OCI-LY7 (cell line): ENCODE measurements at regions not wholly inside any gene's neighbourhood (a gene's known extent, or its start where the extent isn't known, plus 50 kb on each side); places are given as distances from the start of the nearest gene placed in this dataset.

Experiments used
- BruUV-seq: library from RNA; stranded (reverse); fragments of 400-500 nt; replicated peaks from 2 replicates; lab custom pipeline; 2021; lab: Mats Ljungman, UMichigan
- CTCF ChIA-PET: fragments of 300-600 bp; sonication (Branson Sonifier 250); formaldehyde crosslinking; loops from one replicate; lab custom pipeline; 2022; ENCODE audit warnings: antibody characterized with exemption; ENCODE audit not compliant: unreplicated experiment; lab: Charles Lee
- POLR2A ChIA-PET: fragments of 300-600 bp; sonication (Branson Sonifier 250); formaldehyde crosslinking; loops from one replicate; lab custom pipeline; 2022; ENCODE audit warnings: antibody characterized with exemption; lab: Charles Lee
- DNase-seq: peaks from one replicate; pipeline ENCODE4 v3.0.0-alpha.2; 2015; ENCODE audit warnings: low spot score
- H2AFZ ChIP-seq: fragments of 200-600 bp; sonication (generic), shearing (Covaris generic); 2 replicates; pipeline ENCODE4 v1.6.1; 2014; ENCODE audit warnings: mild to moderate bottlenecking, antibody characterized with exemption, low read length, moderate library complexity
- H3K27ac ChIP-seq: fragments of 200-600 bp; sonication (generic); 2 replicates; pipeline ENCODE4 v1.5.1; 2014; ENCODE audit warnings: mixed run types, low read depth, mild to moderate bottlenecking, moderate library complexity, low read length, inconsistent platforms; ENCODE audit not compliant: poor library complexity, severe bottlenecking
- H3K36me3 ChIP-seq: fragments of 200-600 bp; sonication (generic); 2 replicates; pipeline ENCODE4 v1.6.1; 2014; ENCODE audit warnings: mild to moderate bottlenecking, antibody characterized with exemption, low read length, moderate library complexity, mixed read lengths; ENCODE audit not compliant: insufficient read depth
- H3K4me1 ChIP-seq: fragments of 200-600 bp; sonication (generic); 2 replicates; pipeline ENCODE4 v1.5.1; 2014; ENCODE audit warnings: mild to moderate bottlenecking, low read length; ENCODE audit not compliant: insufficient read depth, poor library complexity, severe bottlenecking
- H3K4me2 ChIP-seq: fragments of 200-600 bp; sonication (generic); 2 replicates; pipeline ENCODE4 v1.6.1; 2014; ENCODE audit warnings: mild to moderate bottlenecking, low read length
- H3K4me3 ChIP-seq: fragments of 200-600 bp; sonication (generic); 2 replicates; pipeline ENCODE4 v1.5.1; 2014; ENCODE audit warnings: mild to moderate bottlenecking, low read depth, low read length; ENCODE audit not compliant: poor library complexity, severe bottlenecking
- H3K79me2 ChIP-seq: fragments of 200-600 bp; sonication (generic); 2 replicates; pipeline ENCODE4 v1.6.1; 2016; ENCODE audit warnings: low read depth, mild to moderate bottlenecking, low read length, moderate library complexity, mixed read lengths; ENCODE audit not compliant: insufficient read depth
- H3K9me2 ChIP-seq: fragments of 200-600 bp; sonication (generic); 2 replicates; pipeline ENCODE4 v1.6.1; 2016; ENCODE audit warnings: mild to moderate bottlenecking, low read length, mixed read lengths; ENCODE audit not compliant: insufficient read depth
- H3K9me3 ChIP-seq: fragments of 200-600 bp; sonication (generic); 2 replicates; pipeline ENCODE4 v1.6.1; 2014; ENCODE audit warnings: mild to moderate bottlenecking, mixed run types, low read length, mixed read lengths
- H4K20me1 ChIP-seq: fragments of 200-600 bp; sonication (generic); 2 replicates; pipeline ENCODE4 v1.6.1; 2014; ENCODE audit warnings: mild to moderate bottlenecking, antibody characterized with exemption, low read length, moderate library complexity, mixed read lengths; ENCODE audit not compliant: insufficient read depth
- EZH2phosphoT487 ChIP-seq: fragments of 200-600 bp; sonication (generic); IDR thresholded peaks from 2 replicates; pipeline ENCODE4 v1.6.1; 2018; ENCODE audit warnings: low read depth, borderline replicate concordance, mild to moderate bottlenecking, mixed run types, antibody characterized with exemption, low read length, moderate library complexity, mixed read lengths
- intact Hi-C: fragments of 100-400 bp; cut with micrococcal nuclease; formaldehyde crosslinking; loops from one replicate; pipeline ENCODE4 v1.10.0; 2022; ENCODE audit not compliant: unreplicated experiment
- TF ChIP-seq, protein P1 (sequence below): fragments of 200-600 bp; sonication (generic); conservative IDR thresholded peaks from 2 replicates; pipeline ENCODE4 v1.5.1; 2014; ENCODE audit warnings: mild to moderate bottlenecking, antibody characterized with exemption, low read length, moderate library complexity, mixed read lengths

DNA sequence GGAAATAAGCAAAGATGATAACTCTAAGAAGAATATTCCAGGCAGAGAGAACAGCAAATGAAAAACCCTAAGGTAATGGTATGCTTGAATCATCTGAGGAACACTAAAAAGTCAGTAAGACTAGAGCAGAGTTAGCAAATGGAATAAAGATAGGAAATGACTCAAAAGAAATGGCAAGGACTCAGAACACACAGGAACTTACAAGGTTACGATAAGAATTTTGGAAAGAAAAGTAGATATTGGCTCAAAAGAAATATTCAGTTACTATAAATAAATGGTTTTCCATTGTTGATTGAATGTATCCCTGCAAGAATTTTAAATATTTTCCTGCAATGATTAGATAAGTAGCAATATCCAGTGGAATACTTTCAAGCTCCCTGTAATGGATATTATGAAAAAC is 705.8 kb downstream of the C12orf50 start:
- H3K27ac ChIP-seq, result no peak overlapping the region
- H2AFZ ChIP-seq, result no peak overlapping the region
- H3K9me2 ChIP-seq, result no peaks in the 10 kb centered on the region
- H3K4me3 ChIP-seq, result no peak overlapping the region
- no peak for DNase-seq
- H4K20me1 ChIP-seq, result no peaks in the 10 kb centered on the region
- H3K4me2 ChIP-seq, result no peak overlapping the region
- no peaks in the 10 kb centered on the region for H3K36me3 ChIP-seq
- CTCF ChIA-PET, result no interaction called here
- intact Hi-C loops, result no loop called here
- no peak for TF ChIP-seq EZH2phosphoT487
- TF ChIP-seq, protein P1, sequence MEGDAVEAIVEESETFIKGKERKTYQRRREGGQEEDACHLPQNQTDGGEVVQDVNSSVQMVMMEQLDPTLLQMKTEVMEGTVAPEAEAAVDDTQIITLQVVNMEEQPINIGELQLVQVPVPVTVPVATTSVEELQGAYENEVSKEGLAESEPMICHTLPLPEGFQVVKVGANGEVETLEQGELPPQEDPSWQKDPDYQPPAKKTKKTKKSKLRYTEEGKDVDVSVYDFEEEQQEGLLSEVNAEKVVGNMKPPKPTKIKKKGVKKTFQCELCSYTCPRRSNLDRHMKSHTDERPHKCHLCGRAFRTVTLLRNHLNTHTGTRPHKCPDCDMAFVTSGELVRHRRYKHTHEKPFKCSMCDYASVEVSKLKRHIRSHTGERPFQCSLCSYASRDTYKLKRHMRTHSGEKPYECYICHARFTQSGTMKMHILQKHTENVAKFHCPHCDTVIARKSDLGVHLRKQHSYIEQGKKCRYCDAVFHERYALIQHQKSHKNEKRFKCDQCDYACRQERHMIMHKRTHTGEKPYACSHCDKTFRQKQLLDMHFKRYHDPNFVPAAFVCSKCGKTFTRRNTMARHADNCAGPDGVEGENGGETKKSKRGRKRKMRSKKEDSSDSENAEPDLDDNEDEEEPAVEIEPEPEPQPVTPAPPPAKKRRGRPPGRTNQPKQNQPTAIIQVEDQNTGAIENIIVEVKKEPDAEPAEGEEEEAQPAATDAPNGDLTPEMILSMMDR, result no peak
- no peaks in the 10 kb centered on the region for H3K79me2 ChIP-seq
- no TSS peak for BruUV-seq
- no peaks in the 10 kb centered on the region for H3K4me1 ChIP-seq
- no peaks in the 10 kb centered on the region for H3K9me3 ChIP-seq
- POLR2A ChIA-PET, result no interaction called here

DNA sequence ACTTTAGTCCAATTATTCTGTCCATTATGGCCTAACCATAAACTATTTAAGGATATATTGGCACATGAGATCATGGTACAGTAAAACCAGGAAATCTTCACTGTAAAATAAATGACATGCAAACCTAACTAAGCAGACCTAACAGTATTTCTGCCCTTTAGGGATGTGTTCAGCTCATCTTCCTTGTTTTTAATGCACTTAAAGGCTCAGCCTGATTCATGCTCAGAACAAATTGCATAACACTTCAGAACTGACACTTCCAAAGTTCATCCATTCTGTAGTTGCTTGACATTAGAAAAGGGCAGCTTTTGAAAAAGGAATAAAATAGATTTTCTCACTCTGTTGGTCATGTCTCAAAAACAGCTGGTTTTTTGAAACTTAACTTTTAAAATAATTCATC is 708.5 kb downstream of the C12orf50 start:
- Histone ChIP-seq H3K9me3 (no peaks in the 10 kb centered on the region), H3K9me2 (no peaks in the 10 kb centered on the region), H2AFZ (no peak overlapping the region), H3K4me2 (no peak overlapping the region), H3K4me1 (no peaks in the 10 kb centered on the region), H3K79me2 (no peaks in the 10 kb centered on the region), H3K4me3 (no peak overlapping the region), H3K36me3 (no peaks in the 10 kb centered on the region), H4K20me1 (no peaks in the 10 kb centered on the region), H3K27ac (no peak overlapping the region)
- no peak for TF ChIP-seq EZH2phosphoT487
- no peak for DNase-seq
- ChIA-PET CTCF (no interaction called here), POLR2A (no interaction called here)
- intact Hi-C loops, result no loop called here
- BruUV-seq, result no TSS peak

DNA sequence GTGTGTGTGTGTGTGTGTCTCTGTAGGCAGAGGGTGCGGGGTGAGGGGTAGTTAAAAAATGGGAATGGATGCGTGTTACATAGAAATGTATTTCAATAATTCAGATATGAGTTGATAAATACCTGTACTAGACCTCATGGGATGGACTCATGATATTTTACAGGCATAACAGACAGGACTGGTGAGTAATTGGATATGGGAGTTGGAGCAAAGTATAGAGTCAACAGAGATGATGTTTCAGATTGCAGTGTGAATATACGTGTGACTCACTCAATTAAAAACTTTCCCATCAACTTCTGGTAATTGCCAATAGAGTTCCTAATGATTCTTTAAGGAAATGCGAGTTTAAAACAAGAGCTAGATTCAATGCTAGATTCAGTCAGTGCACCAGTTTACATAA is 711.9 kb downstream of the C12orf50 start:
- ChIA-PET CTCF (no interaction called here), POLR2A (no interaction called here)
- Histone ChIP-seq H3K36me3 (no peaks in the 10 kb centered on the region), H3K27ac (no peak overlapping the region), H3K9me2 (no peaks in the 10 kb centered on the region), H3K4me3 (no peak overlapping the region), H3K4me1 (no peaks in the 10 kb centered on the region), H4K20me1 (no peaks in the 10 kb centered on the region), H3K4me2 (no peak overlapping the region), H2AFZ (no peak overlapping the region), H3K9me3 (no peaks in the 10 kb centered on the region), H3K79me2 (no peaks in the 10 kb centered on the region)
- TF ChIP-seq, protein P1, result no peak
- TF ChIP-seq EZH2phosphoT487, result no peak
- intact Hi-C loops, result no loop called here
- no peak for DNase-seq
- no TSS peak for BruUV-seq
